Superior temporal gyrus (tissue), 1 donor: ENCODE measurements at regions not wholly inside any gene's neighbourhood (a gene's known extent, or its start where the extent isn't known, plus 50 kb on each side); places are given as distances from the start of the nearest gene placed in this dataset.
"Not testable (repeated sequence)": the region's sequence is repeated elsewhere in the genome, so short reads cannot be mapped to it uniquely, and the experiment has no call there.

Experiments used
- DNase-seq: peaks from one replicate; pipeline ENCODE4 v3.0.0-alpha.2; 2016; ENCODE audit errors: extremely low spot score

- peak; percentile 61 for DNase-seq
These were observed 60.8 kb upstream of the CCDC179 start for GRCh38 chr11:22920939-22921565.

- DNase-seq = no peak
These were observed 62.4 kb upstream of the CCDC179 start for GRCh38 chr11:22922672-22923071.

- no peak for DNase-seq
These were observed 63.3 kb upstream of the CCDC179 start for GRCh38 chr11:22923561-22923960.

GRCh38 chr11:22926341-22926740 is 66.1 kb upstream of the CCDC179 start:
- no peak for DNase-seq

- no peak for DNase-seq
These were observed 67.5 kb upstream of the CCDC179 start for GRCh38 chr11:22927793-22928192.

GRCh38 chr11:22928207-22928917 is 68.1 kb upstream of the CCDC179 start:
- DNase-seq = no peak

- DNase-seq = no peak
These were observed 70.7 kb upstream of the CCDC179 start for GRCh38 chr11:22930816-22931594.

GRCh38 chr11:22938691-22939090 is 78.4 kb upstream of the CCDC179 start:
- no peak for DNase-seq

GRCh38 chr11:22941544-22941943 is 81.3 kb upstream of the CCDC179 start:
- not testable (repeated sequence) for DNase-seq

- no peak for DNase-seq
These were observed 97.5 kb upstream of the CCDC179 start for GRCh38 chr11:22957786-22958185.

GRCh38 chr11:22974251-22974650 is 114.0 kb upstream of the CCDC179 start:
- no peak for DNase-seq

- no peak for DNase-seq
These were observed 115.9 kb upstream of the CCDC179 start for GRCh38 chr11:22976146-22976545.

GRCh38 chr11:22982903-22983302 is 122.6 kb upstream of the CCDC179 start:
- no peak for DNase-seq

GRCh38 chr11:22984045-22984444 is 123.8 kb upstream of the CCDC179 start:
- DNase-seq = no peak

- DNase-seq = no peak
These were observed 129.1 kb upstream of the CCDC179 start for GRCh38 chr11:22989371-22989770.

GRCh38 chr11:22991196-22991595 is 130.9 kb upstream of the CCDC179 start:
- no peak for DNase-seq

GRCh38 chr11:23006730-23007129 is 146.5 kb upstream of the CCDC179 start:
- no peak for DNase-seq

- no peak for DNase-seq
These were observed 150.6 kb upstream of the CCDC179 start for GRCh38 chr11:23010790-23011335.

- DNase-seq = no peak
These were observed 152.7 kb upstream of the CCDC179 start for GRCh38 chr11:23012930-23013329.

GRCh38 chr11:23013509-23013908 is 153.2 kb upstream of the CCDC179 start:
- no peak for DNase-seq

- peak; percentile 54 for DNase-seq
These were observed 161.1 kb upstream of the CCDC179 start for GRCh38 chr11:23021287-23021863.

GRCh38 chr11:23022854-23023253 is 162.6 kb upstream of the CCDC179 start:
- DNase-seq = no peak
